HG03139 (cell line): ENCODE measurements at regions not wholly inside any gene's neighbourhood (a gene's known extent, or its start where the extent isn't known, plus 50 kb on each side); places are given as distances from the start of the nearest gene placed in this dataset.

Source experiments
- ATAC-seq: cut with Tn5 transposase; IDR thresholded peaks from one replicate; pipeline ENCODE4 v1.9.1; 2021; ENCODE audit not compliant: unreplicated experiment

DNA sequence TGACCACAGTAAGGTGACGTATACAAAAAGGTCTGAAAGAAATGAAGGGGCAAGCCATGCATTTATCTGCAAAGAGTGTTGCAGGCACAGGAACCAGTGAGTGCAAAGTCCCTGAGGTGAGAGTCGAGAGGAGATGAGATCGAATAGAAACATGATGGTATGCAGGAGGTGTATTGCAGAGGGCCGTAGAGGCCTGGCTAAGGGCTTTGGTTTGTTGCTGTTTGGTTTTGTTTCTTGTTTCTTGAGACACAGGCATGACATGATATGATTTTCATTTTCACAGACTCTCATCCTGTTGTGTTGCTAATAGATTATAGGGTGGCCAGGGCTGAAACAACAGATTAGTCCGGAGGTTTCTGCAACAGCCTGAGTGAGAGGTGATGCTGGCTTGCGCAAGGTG, 80.4 kb downstream of the HSPH1 start:
- no peak for ATAC-seq

GRCh38 chr13:31074756-31075155, 86.9 kb downstream of the HSPH1 start:
- ATAC-seq, result no peak

DNA sequence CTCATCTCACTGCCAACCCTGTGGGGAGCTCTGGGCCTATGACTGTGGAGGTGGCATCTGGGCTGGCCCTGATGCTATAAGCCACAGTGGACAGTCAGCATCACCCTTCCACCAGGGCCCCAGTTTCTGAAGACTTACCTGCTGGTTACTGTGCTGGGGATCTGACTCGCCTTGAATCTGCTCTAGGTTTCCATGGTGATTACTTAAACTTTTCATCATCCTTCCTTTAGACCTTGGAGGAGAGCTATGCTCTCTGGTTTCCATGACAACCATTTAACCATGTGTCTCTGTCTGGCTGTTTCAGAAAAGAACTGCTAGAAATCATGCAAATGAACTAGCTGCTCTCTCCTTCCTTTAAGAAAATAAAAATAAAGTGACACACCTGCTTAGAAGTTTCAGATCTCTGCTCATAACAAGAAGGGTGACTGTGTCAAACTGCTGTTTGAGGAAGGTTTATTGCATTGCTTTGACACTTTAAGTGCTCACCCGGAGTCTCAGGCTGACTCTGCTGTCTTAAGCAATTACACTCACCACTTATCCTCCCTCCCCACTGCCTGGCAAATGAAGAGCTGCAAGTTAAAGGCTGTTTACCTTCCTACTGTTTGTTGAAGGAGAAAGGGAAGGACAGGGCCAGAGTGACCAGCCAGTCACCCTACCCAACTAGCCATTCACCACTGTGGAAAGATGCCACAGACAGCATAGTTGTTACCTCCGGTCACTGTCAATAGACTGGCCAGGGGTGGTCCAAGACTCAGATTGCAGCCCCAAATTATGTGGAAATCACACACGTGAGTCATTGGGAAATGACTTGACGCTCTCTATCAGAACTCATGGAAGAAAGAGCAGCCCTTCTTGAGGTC, 87.6 kb downstream of the HSPH1 start:
- peak; percentile 90 for ATAC-seq

DNA sequence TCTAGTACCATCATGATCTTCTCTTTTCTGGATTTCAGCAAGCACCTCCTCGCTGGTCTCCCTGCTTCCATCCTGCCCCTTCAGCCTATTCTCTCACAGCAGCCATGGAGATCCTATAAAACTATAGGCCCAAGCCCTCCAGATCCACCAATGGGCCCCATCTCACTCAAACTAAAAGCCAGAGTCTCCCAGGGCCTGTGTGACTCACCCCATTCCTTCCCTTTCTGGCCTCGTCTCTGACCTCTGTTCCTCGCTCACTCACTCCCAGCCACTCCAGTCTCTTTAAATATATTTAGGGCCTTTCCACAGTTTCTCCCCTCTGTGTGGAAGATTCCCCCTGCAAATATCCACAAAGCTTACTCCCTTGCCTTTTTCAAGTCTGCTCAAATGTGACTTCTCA, 89.7 kb downstream of the HSPH1 start:
- ATAC-seq, result no peak

- ATAC-seq, result no peak
These were observed 91.7 kb downstream of the HSPH1 start for GRCh38 chr13:31069808-31070534.

GRCh38 chr13:31068119-31068423, 93.6 kb downstream of the HSPH1 start:
- ATAC-seq, result no peak

- ATAC-seq, result no peak
These were observed 94.1 kb downstream of the HSPH1 start for GRCh38 chr13:31067416-31068118.

DNA sequence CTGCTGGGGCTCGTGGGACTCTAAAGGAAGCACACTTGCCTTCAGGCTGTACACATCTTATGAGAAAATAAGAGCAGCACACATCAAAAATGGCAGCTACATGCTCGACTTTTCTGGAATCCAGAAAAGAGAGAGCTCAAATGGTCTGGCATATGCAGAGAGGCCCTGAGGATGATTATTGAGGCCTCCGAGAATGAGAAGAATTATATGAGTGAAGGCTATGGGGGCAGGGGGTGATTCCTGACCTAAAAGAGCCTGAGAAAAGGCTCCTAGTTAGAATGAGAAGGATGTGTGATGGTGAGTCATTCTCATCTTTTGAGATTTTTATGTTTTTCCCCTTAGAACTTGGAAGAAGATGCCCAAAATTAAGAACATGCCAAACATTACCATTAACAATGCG, 97.1 kb downstream of the HSPH1 start:
- no peak for ATAC-seq

GRCh38 chr13:31063772-31064171, 97.9 kb downstream of the HSPH1 start:
- ATAC-seq, result no peak

DNA sequence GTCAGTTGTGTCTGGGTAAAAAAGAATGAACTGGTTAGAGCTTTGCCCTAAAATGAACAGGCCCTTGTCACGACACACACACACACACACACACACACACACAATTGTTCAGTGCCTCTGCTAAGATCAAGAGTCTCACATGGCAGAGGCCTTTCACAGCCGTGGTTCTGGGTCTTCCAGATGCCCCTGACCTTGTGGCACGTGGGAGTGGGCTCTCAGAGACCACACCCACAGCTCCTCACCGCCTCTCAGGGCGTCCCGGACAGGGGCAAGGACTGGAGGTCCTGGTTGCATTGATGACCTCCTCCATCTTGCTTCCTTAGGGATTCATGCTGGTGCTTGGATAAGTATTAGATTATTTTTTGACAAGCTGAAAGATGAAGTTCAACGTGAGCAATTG, 101.0 kb downstream of the HSPH1 start:
- ATAC-seq, result no peak

- no peak for ATAC-seq
These were observed 101.5 kb downstream of the HSPH1 start for GRCh38 chr13:31060220-31060619.

DNA sequence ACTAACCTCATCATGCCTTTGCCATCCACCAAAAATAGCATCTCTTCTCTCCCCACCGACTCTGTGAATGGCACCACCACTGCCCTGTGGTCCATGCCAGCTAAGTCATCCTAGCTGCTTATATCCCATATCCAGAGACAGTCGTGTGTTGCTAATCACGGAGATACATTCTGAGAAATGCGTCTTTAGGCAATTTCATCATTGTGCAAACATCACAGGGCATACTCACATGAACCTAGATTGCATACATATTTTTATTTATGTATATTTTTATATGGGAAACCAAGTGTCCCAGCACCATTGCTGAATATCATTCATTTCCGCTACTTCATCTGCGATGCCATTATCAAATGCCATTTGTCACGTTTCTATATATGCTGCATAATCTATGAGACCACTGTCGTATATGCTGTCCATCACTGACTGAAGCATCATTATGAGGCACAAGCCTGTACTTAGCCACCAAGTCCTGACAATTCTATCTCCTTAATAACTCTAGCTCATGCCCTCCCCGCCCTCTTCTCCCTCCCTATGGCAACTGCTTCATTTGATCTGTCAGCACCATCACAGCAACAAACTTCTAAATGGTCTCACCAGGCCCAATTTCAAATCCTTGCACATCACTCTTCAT, 104.2 kb downstream of the HSPH1 start:
- no peak for ATAC-seq

- no peak for ATAC-seq
These were observed 104.9 kb downstream of the HSPH1 start for GRCh38 chr13:31056644-31057271.

DNA sequence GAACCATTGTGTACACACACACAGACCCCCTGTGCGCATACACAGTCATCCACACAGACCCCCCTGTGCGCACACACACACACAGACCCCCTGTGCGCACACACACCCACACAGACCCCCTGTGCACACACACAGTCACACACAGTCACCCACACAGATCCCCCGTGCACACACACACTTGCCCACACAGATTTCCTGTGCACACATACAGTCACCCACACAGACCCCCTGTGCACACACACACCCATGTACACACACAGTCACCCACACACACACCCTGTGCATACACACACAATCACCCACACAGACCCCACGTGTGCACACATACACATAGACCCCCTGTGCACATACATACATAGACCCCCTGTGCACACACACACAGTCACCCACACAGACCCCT, 106.1 kb downstream of the HSPH1 start:
- no peak for ATAC-seq

GRCh38 chr13:31054632-31055031, 107.1 kb downstream of the HSPH1 start:
- ATAC-seq, result no peak

- ATAC-seq, result no peak
These were observed 107.8 kb downstream of the HSPH1 start for GRCh38 chr13:31053896-31054295.

DNA sequence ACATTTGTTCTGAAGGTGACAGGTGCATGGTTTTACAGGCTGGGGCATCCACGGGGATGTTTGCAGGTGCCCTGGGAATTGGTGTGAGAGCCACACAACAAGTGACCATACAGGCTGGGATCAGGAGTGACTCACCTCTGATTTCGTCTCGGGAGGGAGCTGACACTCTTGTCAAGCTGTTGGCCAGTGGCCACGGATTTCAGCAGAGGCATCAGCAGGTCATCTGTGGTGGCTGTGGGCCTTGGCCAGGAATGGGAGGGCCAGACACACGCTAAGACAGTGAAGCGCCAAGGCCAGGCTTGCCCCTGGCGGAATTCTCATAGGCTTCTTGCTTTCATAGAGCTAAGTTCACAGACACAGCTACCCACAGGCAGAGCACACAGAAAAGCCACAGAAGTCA, 108.6 kb downstream of the HSPH1 start:
- no peak for ATAC-seq

GRCh38 chr13:31052478-31052877, 109.2 kb downstream of the HSPH1 start:
- ATAC-seq, result no peak

DNA sequence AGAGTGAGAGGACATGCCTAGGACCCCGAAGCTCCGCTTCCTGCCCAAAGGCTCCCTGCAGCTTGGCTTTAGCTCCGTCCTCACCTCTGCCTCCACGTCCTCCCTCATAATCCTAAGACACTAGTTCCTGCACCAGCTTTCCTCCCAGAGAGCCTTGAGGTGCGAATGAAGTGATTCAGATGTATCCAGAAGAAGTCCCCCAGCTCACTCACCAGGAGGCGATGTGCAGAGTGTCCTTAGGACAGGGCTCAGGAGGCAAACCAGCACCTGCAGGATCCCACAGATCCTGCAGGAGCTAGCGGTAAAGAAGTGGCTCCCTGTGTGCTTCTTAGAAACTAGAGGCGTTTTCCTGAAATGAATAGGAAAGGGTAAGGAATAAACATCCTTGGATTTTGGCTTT, 109.7 kb downstream of the HSPH1 start:
- no peak for ATAC-seq

DNA sequence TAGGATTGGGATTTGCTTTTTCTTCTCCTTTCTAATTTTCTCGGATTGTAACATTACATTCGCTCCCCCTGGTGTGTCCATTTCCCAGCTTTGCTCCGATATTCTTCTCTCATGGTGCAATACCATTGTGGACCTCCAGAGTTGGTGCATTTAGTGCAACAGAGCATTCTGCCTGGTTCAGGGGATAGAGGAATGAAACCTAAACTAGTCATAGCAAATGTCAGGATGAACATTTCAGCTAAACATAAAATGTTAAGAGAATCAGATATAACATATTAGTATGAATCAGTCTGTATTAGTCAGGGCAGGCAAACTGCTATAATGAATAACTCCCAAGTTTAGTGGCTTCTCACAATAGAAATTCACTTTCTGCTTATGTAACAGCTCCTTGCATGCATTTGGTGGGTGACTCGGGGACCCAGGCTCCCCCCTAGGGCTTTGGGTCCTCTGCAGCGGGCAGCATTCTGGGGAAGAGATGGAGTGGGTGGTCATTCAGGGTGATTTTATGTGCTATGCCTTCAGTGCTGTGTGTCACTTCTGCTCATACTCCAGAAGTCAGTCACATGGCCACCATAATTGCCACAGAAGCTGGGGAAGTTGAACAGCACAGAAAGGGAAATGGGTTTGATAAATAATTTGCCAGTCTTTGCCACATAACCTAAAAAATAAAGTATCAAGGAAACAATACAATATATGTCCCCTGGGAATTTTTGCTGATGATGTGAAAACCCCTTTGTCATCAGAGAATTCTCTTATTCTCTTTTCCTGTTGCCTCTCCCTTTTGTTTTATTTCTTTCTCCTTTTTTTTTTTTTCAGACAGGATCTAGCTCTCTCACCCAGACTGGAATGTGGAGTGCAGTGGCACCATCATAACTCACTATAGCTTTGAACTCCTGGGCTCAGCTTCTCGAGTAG, 111.0 kb downstream of the HSPH1 start:
- no peak for ATAC-seq
